HCT116 (cell line): ENCODE measurements at regions not wholly inside any gene's neighbourhood (a gene's known extent, or its start where the extent isn't known, plus 50 kb on each side); places are given as distances from the start of the nearest gene placed in this dataset.

ENCODE experiments used
- POLR2A ChIP-seq: IDR thresholded peaks from 2 replicates; pipeline ENCODE4 v1.7.0; 2011; ENCODE audit warnings: borderline replicate concordance; ENCODE audit not compliant: insufficient read depth, insufficient read length; ENCODE audit errors: extremely low read depth
- POLR2AphosphoS5 ChIP-seq: IDR thresholded peaks from 2 replicates; pipeline ENCODE4 v1.6.1; 2011; ENCODE audit warnings: mild to moderate bottlenecking, low read depth, low read length, moderate library complexity
- TF ChIP-seq, protein P1 (sequence below), 3 experiments: fragments of 200-600 bp in 1 of 3; sonication (generic) in 1 of 3; IDR thresholded peaks in 2 of 3; conservative IDR thresholded peaks in 1 of 3; 2 replicates each; pipeline ENCODE4 v1.5.1; 2012 to 2017; ENCODE audit warnings: low read depth in 2 of 3, low read length in 2 of 3, antibody characterized with exemption in 1 of 3, borderline replicate concordance in 1 of 3, control low read depth in 1 of 3, mild to moderate bottlenecking in 1 of 3, mixed read lengths in 1 of 3, mixed run types in 1 of 3, moderate library complexity in 1 of 3; ENCODE audit not compliant: insufficient read depth in 1 of 3

DNA sequence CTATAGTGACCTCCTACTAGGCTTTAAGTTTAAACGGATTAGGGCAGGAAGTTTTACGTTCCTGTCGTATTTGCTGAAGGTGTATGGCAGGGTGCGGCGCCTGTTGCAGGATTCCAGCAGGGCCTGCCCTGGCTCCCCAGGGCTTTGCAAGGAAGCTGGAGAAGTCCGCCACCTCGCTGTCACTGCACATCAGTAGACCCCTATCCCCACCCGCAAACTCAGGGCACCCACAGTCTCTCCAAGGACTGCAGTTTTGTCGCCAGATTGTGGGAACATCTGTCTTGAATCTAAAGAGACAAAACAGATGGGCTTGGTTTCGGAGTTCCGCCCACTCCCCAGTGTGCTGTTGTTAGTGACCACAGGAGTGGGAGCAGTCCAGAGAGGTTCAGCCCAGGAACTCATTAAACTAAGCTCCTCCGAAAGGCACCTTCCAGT lies 110.8 kb downstream of the CDC7 start:
- TF ChIP-seq, protein P1, sequence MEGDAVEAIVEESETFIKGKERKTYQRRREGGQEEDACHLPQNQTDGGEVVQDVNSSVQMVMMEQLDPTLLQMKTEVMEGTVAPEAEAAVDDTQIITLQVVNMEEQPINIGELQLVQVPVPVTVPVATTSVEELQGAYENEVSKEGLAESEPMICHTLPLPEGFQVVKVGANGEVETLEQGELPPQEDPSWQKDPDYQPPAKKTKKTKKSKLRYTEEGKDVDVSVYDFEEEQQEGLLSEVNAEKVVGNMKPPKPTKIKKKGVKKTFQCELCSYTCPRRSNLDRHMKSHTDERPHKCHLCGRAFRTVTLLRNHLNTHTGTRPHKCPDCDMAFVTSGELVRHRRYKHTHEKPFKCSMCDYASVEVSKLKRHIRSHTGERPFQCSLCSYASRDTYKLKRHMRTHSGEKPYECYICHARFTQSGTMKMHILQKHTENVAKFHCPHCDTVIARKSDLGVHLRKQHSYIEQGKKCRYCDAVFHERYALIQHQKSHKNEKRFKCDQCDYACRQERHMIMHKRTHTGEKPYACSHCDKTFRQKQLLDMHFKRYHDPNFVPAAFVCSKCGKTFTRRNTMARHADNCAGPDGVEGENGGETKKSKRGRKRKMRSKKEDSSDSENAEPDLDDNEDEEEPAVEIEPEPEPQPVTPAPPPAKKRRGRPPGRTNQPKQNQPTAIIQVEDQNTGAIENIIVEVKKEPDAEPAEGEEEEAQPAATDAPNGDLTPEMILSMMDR (IDR thresholded peaks at IDR 0.05 in 2 of 3, conservative IDR thresholded peaks at IDR 0.05 in 1 of 3; ENCODE audit: borderline replicate concordance in 1 of 3, insufficient read depth in 1 of 3, low read depth in 2 of 3, low read length in 2 of 3), result no peak
- no peak for TF ChIP-seq POLR2AphosphoS5
- TF ChIP-seq POLR2A, result no peak
